NCI-H187 (cell line): ENCODE measurements at regions not wholly inside any gene's neighbourhood (a gene's known extent, or its start where the extent isn't known, plus 50 kb on each side); places are given as distances from the start of the nearest gene placed in this dataset.
A peak's percentile ranks its signal among the peaks of the same experiment; 100 is the strongest.
"Not testable (repeated sequence)": the region's sequence is repeated elsewhere in the genome, so short reads cannot be mapped to it uniquely, and the experiment has no call there.

Experiments
- DNase-seq, 2 experiments: peaks; one replicate each; lab custom pipeline; 2025; lab: John Stamatoyannopoulos, UW

DNA sequence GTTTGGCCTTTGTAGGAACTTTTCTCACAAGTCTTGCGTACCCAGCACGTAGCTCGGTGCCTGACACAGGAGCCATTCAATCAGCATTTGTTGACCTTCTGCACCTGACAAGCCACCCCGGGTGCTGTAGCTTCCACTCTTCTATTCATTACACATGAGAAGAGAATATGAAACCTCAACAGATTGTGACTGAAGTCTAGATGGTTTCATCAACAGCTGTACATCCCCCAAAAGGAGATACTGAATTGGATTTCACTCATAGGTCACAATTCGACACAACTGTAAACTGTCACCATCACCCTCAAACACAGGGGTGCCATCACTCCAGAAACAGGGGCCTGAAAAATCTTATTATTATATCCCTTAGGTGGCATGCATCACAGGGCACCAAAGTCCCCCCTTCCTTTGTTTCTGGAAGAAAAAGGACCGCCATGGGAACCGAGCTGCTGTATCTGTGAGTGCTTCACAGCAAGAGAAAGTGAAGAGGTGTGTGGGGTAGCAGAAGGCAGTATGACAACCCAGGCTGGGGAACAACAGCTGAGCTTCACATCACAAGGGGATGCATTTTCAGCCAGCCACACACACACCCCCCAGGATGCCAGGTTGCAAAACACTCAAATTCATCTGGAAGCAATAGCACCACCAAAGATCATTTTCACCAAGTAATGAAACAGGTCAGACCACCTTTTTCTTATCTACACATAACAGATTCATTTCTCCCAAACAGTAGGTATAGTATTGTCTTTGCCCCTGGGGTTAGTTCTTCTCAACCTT, 225.7 kb downstream of the TOMM20 start:
- no peak for DNase-seq

DNA sequence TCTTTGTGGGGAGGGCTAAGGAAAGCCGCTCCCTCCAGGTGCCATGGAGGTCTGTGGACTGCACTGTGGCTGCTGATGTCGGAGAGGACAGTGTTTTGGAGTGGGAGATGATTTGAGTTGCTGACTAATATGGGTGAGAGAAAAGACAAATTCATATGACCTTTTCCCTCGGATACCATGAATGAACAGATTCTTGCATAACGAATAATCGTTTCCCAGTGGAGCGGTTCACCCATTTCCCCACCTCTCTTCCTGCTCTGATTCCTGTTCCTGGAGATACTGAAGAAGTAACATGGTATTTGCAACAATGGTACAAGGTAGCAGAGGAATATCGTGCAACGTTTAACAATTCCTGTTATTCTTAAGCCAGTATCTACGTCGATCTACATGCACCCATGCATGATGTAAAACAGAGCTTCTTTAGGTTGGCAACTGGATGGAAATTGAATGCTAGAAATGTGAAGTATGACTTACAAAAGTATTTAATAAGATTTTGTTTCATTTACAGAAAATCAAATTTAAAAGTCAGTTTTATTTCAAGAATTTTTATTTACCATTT, 227.1 kb downstream of the TOMM20 start:
- DNase-seq, result no peak

DNA sequence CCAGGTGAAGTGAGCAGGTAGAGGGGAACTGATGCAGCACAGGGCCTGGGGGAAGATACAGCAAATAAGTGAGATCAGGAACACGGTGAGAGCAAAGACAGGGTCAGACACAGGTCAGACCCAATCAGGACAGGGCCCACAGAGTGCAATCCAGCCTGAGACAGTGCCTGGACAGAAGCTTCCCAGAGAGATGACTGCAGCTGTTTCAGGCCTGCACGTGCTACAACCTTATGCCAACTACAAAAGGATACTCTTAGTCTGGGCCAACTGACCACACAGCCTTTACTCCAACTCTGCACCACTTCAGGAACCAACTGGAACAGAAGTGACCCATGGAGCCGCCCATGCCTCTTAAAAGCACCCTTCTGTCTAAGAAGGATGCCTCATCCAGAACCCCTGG, 228.0 kb downstream of the TOMM20 start:
- no peak for DNase-seq

DNA sequence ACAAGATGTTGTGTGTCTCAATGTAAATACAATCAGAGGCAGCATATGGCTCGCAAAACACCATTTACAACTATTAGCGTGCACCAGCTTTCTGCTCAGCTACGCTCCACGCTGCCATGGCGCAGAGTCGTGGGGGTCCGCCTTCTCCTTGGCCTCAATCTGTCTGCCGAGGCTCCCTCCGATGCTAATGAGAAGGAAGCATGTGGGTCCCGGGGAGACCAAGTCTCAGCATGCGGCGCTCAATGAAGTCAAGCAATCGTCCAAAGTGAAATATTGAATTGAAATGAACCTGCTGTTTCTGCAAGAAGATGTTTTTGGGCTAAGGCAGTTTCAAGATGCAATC, 228.9 kb downstream of the TOMM20 start:
- DNase-seq, result no peak

DNA sequence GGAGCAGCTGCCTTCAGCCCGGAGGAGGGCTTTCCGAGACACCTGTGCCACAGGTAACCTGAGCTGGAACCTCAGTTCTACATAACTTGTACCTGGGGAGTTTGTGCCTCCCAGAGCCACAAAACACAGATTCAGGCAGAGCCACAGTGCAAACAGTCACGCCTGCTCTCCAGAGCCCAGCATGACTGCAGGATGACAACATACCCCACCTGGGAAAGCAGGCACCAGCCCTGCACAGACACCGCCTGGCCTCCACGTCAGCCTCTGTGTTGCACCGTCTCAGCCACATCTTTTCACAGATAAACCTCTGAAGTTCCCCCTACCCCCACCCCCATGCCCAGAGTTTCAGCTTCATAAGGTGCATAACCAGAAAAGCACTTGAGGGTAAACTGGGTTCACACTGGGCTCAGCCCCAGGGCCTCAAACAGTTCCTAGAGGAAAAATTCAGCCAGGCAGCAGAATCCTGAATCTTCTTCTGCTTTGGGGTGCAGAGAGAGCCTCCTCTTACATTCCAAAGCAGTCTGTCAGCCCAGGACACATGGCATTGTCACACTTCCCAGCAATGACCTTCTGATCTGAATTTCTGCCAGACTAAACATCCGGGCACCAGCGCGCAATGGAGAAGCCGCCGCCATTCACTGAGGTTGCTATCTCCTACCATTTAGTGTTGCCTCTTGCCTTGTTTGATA, 229.5 kb downstream of the TOMM20 start:
- DNase-seq, result peak; percentile 16 to 58

DNA sequence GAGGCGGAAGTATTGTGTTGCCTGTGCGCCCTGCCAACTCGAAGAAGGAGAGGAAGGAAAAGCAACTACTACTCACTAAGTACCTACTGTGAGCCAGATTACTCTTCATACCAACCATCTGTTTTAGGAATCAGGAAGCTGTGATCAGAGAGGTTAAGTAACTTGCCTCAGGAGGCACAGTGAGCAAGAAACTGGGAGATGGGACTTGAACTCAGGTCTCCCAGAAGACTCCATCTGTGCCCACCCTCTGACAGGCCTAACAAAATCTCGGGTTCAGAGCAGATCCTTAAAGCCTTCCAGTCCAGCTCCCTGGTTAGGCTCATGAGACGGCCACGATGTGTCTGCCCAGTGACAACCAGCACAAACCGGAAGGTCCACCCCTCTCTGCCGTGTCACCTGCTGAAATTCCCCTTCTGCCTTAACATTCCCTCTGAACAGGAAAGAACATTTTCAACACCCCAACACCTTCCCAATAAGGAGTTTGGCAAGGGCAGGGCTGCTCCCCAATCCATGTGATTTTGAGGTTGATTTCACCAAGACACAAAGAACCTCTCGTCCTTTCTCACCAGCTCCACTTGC, 230.1 kb downstream of the TOMM20 start:
- DNase-seq, result no peak

DNA sequence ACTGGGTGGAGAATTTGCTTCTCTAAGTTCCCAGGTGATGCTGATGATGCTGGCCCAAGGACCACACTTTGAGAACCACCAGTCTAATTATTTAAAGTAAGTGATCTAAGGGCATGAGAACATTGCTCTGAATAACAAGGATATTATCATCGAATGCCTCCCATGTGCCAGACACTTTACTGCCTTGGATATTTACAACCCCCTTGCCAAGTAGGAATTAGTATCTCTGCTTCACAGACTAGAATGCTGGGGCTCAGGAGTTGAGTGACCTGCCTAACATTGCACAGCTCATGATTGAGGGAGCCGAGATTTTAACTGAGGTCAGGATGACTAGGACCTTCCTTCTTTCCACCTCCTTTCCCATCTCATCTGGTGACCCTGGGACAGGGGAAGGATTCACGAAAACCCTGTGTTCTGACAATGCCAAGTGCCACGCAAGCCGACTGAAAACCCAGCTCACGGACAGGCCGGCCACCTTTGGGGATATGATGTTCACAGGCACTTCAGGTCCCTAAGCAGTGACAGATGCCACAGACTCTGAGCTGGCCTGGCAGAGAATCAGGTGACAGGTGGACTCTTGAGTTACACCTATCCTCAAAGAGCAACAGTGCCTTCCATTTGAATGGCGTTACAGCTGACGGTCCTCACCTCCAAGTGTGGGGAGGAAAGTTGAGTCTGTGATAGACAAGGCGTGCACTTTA, 230.7 kb downstream of the TOMM20 start:
- no peak for DNase-seq

DNA sequence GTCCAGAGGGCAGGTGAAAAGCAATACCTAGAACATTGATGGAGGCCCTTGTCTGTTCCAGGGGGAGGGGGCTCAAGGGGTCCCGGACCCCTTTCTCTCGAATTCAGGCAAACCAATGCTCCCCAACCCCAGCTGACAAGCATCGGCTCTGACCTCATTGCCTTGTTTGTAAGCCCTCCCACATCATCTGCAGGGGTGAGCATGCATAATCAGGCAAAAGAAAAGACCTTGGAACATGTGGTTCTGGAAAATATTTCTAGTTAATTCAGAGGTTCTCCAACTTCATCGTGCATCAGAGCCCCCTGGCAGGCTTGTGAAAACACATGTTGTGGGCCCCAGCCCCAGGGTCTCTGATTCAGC, 231.3 kb downstream of the TOMM20 start:
- DNase-seq, result no peak

DNA sequence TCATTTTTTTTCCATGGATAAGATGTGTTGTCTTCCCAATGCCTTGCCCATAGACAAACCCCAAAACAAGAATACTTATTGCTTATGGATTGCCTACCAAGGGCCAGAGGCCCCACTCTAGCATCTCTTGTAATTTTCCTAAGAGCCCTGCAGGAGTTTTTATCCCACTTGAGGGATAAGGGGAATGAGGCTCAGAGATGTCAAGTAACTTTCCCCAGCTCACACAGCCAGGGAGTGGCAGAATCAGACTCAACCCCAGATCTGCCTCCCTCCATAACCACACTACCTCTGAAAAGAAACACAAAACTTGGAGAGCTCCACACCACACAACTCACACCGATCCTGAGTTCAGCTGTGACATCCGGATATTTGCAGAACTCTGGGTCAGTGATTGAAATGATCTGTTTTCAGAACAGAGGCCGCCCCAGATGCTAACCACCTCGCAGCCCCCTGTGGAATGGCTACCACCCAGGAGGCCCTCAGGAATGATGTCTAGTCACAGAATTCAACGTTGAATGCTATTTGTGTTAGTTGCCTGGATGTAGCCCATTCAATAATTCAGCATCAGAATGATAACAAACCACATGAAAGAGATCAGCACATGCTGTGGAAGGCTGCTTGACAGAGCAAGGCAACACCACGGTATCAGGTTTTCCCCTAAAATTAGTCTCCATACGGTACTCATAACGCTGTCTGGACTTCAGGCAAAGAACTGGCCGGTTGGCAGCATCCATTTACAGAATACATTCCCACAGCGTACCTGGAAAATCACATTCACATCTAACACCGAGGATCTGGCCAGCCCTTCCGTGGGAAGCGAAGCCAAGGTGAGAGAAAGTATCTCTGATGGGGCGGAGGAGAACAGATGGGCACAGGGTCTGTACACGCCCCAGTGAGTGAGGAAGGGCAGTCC, 231.9 kb downstream of the TOMM20 start:
- DNase-seq, result no peak

DNA sequence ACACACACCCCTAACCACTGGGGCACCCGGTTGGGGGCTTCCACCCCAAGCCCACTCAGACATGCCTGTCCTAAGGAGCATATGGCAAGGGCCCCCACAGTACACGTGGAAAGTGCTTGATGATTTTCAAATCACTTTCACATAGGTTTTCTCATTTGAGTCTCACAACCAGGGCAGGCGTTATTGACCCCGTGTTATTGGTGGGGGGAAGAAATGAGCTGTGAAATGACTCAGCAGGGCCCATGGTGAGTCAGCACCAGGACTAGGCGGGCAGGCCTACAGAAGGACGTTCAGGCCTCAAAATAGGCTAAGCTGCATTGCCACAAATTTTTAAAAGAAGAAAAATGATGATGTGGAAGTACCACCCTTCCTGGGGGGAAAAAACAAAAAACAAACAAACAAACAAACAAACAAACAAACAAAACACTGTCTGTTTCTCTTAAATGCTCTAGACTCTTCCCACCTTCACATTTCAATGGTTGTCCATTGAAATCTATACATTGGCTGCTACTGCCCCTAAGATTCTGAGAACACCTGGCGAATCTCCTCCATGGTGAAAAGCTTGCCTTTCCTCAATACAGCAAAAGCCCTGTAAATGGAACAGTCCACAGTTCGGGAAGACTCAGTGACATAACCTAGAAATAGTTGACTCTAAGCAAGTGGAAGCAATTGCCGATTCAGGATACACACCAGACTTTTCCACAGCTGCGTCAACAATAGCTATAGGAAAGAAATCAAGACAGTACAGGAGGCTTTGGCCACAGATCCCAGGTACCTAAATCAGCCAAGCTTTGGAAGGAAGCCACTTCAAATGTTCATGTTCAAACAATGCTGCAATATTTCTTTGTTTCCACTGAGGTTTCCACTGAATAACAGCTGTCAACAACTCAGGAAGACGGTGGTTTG, 234.7 kb downstream of the TOMM20 start:
- no peak for DNase-seq

DNA sequence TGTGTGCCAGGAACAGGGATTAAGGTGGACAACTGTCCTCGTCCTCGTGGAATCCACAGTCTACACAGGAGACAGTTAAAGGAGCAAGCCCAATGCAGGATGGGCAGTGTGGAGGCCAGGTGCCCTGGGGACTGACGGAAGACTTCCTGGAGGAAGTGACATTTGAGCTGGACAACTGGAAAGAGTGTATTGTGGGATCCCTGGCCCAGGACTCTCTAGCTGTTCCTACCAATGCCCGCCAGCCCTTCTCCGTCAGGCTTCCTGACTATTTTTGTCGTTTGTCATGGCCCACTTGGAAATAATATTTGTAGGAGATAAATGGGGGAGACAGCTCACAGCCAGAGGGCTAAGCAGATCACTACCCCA, 235.3 kb downstream of the TOMM20 start:
- no peak for DNase-seq

DNA sequence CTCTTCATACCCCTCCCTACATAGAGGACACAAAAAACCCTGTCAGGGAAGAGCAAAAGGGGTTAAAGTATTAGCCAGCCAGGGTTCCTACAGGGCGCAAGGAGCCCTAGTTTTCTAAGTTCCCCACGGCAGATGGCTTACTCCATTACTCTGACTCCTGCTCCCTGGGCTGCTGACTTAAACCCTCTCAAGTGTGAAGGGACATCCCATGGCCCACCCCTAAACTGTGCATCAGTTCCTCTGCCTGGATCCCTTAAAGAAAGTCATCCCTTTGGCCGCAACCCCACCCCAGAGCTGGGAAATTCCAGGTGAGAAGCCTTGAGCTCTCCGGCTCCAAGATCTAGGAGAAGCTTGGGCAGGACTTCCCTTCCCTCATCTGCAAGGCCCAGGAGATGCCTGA, 236.0 kb downstream of the TOMM20 start:
- DNase-seq, result no peak

DNA sequence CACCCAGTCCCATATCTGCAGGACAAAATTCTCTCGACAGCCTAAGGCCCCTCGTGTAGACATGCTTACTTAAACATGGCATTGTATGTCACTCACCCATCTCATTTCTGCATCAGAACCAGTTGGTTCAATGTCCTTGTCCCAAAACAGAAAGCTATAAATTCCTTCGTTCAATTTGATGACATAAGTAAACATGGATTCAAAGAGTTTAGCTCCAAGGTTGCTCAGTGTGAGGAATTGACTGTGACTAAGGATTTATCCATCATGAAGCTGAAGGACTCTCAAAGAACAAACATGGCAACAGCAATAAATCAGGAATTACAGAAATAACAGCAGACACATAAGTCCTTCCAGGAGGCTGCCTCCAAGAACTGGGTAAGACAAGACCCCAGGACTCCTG, 237.2 kb downstream of the TOMM20 start:
- no peak for DNase-seq

DNA sequence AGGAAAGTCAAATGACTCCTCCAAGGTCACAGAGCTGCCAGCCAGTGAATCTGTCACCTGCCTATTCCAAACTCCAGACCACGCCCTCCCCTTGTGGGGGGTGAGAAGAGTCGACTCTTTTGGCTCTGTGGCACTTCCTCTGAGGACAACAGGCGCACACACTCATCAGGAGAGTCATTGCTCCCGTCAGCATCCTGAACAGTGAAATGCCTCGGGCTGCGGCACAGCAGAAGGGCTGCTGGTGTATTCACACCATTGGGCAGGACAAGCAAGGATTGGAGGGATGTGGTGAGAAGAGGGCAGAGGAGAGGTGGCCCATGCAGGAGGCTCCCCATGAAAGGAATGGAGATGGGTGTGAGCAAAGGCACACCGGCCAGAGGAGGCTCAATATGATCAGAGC, 239.0 kb downstream of the TOMM20 start:
- no peak for DNase-seq

DNA sequence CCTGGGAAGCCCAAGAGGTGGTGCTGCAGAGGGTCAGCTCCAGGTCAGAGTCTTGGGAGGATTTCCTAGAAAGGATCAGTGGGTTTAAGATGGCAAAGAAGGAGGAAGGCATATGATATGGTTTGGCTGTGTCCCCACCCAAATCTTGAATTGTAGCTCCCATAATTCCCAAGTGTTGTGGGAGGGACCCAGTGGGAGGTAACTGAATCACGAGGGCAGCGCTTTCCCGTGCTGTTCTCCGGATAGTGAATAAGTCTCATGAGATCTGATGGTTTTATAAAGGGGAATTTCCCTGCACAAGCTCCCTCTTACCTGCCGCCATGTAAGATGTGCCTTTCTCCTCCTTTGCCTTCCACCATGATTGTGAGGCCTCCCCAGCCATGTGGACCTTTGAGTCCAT, 240.4 kb downstream of the TOMM20 start:
- not testable (repeated sequence) for DNase-seq

DNA sequence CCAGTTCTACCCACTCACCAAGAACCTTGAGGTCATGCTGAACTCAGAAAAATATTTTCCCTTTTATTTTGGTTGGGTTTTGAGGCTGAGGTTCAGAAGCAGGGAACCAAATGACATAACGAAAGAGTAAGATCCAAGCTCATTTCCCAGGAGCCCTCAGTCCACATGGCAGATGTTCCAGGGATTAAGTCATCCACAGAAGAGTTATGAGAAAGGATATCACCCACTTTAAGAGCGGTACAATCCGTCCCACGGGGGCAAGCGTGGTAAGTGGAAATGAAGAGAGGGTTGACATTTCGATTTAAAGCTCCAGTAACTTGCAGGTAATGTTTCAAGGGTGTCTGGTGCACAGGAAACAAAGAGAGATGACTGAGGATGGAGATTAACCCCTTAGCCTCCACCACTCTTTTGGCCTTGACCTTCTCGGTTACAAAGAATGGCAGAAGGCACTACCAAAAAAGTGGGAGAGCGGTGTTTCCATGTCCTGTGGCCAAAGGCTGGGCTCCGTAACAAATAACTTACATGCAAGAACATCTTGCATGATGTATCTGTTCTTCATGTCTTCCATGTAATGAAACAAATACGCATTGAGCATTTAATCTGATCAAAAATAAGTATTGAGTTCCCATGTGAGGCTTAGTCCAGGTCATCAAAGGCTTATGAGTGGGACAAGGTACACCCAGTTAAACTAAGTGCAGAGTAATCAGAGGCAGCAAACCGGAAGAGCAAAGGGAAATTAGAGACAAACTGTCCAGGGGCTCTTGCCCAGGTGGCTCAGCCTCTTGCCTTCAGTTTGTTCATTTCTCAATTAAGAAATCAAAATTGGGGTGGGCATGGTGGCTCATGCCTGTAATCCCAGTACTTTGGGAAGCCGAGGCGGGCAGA, 241.4 kb downstream of the TOMM20 start:
- DNase-seq, result peak in 1 of 2 experiments; percentile 41

DNA sequence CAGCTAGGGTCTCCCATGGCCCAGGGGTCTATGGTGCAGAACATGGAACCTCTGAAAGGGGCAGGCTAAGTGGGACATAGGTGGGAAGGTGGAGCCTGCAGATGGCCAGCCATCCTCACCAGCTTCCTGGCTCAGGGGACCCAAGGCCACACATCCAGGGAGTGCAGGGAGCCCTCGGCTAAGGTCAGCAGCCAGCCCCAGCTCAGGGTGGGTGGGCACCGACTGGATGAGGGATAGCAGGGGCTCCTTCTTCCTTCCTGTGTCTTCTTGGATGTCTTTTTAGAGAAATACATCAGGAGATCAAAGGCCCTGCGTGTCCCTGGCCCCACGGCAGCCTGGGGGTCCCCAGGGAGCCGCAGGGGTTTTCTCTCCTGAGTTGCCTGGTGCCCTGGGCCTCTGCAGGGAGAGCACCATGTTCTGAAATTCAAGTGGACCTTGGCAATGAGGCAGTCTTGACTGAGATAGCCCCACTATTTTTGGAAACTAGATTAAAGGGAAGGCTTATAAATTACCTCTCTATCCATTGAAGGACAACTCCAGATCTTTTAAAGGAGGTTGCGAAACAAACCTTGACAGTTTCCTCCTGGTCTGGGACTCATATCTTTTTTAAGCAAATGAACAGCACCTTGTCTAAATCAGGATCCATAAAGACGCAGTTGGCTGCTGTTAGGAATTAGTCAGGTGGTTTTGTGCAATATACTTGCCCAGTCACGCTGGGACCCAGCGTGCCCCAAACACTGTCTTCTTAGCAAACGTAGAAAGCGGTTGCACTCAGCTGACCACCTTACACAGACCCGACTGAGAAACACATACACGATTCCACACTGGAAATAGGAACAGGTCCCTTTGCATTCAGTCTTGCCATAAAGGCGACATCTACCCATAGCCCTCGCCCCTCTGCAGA, 242.3 kb downstream of the TOMM20 start:
- DNase-seq, result no peak

DNA sequence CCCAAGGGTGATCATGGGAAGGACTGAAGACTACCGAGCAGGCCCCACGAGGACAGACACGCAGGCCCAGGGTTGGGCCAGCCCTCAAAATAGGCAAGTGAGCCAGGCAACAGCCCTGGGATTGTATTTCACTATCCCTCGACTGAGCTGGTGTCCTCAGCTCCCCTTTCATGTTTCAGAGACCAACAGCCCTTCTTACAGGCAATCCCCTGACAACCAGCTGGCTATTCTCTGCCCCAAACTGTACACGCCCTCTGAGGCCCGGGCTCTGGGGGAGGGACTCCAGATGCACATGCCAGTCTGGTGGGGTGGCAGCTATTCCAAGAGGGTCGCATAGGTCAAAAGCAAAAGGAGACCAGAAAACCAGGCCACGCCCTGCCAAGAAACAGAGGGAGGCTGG, 243.0 kb downstream of the TOMM20 start:
- no peak for DNase-seq
